ENCODE measurements at regions not wholly inside any gene's neighbourhood (a gene's known extent, or its start where the extent isn't known, plus 50 kb on each side); places are given as distances from the start of the nearest gene placed in this dataset.

DNA sequence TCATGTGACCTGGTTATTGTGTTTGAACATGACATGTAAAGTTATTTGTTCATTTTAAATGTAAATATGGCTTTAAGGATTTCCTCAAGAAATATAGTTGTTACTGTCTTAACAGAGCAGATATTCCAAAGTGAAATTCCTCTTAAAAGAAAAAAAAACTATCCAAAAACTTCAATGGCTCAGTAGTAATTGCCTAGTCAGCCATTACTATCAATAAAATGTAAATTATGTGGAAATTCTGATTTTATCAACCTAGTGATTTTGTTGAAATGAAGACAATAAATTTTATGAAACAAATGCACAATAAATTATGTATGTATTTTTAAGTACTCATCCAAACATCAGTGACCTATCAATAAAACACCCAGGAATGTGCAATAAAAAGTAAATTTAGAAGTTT is 463.3 kb downstream of the TENT5A start (continued):
- no peak for TF ChIP-seq GRHL2 (CRISPR knock-in tag; IDR thresholded peaks at IDR 0.05; ENCODE audit: insufficient replicate concordance, severe bottlenecking)

DNA sequence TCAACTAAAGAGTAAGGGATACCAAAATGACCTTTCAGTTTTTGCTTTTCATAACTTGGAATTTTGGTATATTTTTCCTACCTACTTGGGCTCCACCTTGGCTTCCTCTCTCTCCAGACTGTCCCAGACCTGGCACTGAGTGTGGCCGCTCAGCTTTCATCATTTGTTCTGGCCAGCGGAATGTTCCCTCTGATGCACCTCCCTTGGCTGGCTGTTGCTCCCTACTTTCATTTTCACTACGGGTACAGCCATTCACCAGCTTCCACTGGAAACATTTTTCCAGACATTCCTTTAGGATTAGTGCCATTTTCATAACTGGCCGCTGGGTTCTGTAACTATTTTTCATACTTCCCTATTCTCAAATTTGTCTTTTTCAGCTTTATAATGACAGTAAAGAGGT is 487.4 kb downstream of the TENT5A start:
- Mint-ChIP-seq H3K27me3 (ENCODE audit: low read depth) (no peaks in the 10 kb centered on the region), H3K4me1 (no peaks in the 10 kb centered on the region), H3K36me3 (no peaks in the 10 kb centered on the region), H3K27ac (no peak overlapping the region), H3K4me3 (no peak overlapping the region), H3K9me3 (peaks cover 10% of the 10 kb centered on the region)
- ChIA-PET CTCF (no interaction called here), POLR2A (no interaction called here)
- TF ChIP-seq, protein P1, sequence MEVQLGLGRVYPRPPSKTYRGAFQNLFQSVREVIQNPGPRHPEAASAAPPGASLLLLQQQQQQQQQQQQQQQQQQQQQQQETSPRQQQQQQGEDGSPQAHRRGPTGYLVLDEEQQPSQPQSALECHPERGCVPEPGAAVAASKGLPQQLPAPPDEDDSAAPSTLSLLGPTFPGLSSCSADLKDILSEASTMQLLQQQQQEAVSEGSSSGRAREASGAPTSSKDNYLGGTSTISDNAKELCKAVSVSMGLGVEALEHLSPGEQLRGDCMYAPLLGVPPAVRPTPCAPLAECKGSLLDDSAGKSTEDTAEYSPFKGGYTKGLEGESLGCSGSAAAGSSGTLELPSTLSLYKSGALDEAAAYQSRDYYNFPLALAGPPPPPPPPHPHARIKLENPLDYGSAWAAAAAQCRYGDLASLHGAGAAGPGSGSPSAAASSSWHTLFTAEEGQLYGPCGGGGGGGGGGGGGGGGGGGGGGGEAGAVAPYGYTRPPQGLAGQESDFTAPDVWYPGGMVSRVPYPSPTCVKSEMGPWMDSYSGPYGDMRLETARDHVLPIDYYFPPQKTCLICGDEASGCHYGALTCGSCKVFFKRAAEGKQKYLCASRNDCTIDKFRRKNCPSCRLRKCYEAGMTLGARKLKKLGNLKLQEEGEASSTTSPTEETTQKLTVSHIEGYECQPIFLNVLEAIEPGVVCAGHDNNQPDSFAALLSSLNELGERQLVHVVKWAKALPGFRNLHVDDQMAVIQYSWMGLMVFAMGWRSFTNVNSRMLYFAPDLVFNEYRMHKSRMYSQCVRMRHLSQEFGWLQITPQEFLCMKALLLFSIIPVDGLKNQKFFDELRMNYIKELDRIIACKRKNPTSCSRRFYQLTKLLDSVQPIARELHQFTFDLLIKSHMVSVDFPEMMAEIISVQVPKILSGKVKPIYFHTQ (CRISPR knock-in tag; IDR thresholded peaks at IDR 0.05), result no peak
- DNase-seq (ENCODE audit: low spot score) (no peak), ATAC-seq (no peak)

DNA sequence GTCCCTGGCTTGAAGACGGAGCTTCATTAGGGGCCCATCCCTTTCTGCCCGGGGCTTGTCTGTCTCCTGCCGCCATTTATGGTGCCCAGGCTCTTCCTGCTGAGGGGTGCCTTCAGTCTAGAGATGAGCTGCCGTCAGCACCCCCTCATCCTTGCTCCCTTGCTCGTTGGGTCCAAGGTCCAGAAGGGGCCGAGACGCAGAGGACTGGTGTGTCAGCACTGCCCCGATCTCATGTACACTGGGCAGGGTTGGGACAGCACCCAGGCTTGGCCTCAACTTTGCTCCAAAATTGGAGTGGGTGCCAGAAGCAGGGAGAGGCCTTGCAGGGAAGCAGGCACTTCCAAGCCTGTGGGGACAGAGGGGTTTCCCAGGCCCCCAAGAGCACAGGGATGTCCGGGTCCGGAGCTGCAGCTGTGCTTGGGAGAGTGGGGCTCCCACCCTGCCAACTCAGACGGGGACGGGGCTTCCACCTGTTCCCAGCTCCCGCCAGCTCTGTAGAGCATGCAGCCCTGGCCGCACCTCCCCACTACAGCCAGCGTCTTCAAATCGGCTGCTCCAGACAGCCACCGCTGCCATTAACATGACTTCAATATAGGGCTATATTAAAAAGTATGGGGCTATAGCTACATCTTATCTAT is 488.8 kb downstream of the TENT5A start:
- no peak for ATAC-seq
- H3K27ac Mint-ChIP-seq, result no peak overlapping the region
- no peak overlapping the region for H3K4me3 Mint-ChIP-seq
- no peaks in the 10 kb centered on the region for H3K4me1 Mint-ChIP-seq
- ChIA-PET POLR2A (no interaction called here), CTCF (no interaction called here)
- no peaks in the 10 kb centered on the region for H3K36me3 Mint-ChIP-seq
- no peaks in the 10 kb centered on the region for H3K27me3 Mint-ChIP-seq (ENCODE audit: low read depth)
- no peaks in the 10 kb centered on the region for H3K9me3 Mint-ChIP-seq
- no peak for DNase-seq (ENCODE audit: low spot score)
- no peak for TF ChIP-seq ZNF121 (CRISPR knock-in tag; IDR thresholded peaks at IDR 0.05)
- no peak for TF ChIP-seq OVOL2 (CRISPR knock-in tag; IDR thresholded peaks at IDR 0.05; ENCODE audit: borderline replicate concordance)
- TF ChIP-seq ZNF396 (CRISPR knock-in tag; IDR thresholded peaks at IDR 0.05; ENCODE audit: borderline replicate concordance), result no peak
- TF ChIP-seq ZNF263 (CRISPR knock-in tag; IDR thresholded peaks at IDR 0.05; ENCODE audit: low read depth), result no peak
- TF ChIP-seq ETV6 (CRISPR knock-in tag; IDR thresholded peaks at IDR 0.05), result no peak
- no peak for TF ChIP-seq NFYB (CRISPR knock-in tag; conservative IDR thresholded peaks at IDR 0.05; ENCODE audit: low read depth)
- TF ChIP-seq, protein P2, sequence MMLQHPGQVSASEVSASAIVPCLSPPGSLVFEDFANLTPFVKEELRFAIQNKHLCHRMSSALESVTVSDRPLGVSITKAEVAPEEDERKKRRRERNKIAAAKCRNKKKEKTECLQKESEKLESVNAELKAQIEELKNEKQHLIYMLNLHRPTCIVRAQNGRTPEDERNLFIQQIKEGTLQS (CRISPR knock-in tag; conservative IDR thresholded peaks at IDR 0.05), result no peak
- TF ChIP-seq, protein P3, sequence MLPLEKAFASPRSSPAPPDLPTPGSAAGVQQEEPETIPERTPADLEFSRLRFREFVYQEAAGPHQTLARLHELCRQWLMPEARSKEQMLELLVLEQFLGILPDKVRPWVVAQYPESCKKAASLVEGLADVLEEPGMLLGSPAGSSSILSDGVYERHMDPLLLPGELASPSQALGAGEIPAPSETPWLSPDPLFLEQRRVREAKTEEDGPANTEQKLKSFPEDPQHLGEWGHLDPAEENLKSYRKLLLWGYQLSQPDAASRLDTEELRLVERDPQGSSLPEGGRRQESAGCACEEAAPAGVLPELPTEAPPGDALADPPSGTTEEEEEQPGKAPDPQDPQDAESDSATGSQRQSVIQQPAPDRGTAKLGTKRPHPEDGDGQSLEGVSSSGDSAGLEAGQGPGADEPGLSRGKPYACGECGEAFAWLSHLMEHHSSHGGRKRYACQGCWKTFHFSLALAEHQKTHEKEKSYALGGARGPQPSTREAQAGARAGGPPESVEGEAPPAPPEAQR (CRISPR knock-in tag; IDR thresholded peaks at IDR 0.05), result no peak
- no peak for TF ChIP-seq SP1 (CRISPR knock-in tag; conservative IDR thresholded peaks at IDR 0.05)
- TF ChIP-seq, protein P4, sequence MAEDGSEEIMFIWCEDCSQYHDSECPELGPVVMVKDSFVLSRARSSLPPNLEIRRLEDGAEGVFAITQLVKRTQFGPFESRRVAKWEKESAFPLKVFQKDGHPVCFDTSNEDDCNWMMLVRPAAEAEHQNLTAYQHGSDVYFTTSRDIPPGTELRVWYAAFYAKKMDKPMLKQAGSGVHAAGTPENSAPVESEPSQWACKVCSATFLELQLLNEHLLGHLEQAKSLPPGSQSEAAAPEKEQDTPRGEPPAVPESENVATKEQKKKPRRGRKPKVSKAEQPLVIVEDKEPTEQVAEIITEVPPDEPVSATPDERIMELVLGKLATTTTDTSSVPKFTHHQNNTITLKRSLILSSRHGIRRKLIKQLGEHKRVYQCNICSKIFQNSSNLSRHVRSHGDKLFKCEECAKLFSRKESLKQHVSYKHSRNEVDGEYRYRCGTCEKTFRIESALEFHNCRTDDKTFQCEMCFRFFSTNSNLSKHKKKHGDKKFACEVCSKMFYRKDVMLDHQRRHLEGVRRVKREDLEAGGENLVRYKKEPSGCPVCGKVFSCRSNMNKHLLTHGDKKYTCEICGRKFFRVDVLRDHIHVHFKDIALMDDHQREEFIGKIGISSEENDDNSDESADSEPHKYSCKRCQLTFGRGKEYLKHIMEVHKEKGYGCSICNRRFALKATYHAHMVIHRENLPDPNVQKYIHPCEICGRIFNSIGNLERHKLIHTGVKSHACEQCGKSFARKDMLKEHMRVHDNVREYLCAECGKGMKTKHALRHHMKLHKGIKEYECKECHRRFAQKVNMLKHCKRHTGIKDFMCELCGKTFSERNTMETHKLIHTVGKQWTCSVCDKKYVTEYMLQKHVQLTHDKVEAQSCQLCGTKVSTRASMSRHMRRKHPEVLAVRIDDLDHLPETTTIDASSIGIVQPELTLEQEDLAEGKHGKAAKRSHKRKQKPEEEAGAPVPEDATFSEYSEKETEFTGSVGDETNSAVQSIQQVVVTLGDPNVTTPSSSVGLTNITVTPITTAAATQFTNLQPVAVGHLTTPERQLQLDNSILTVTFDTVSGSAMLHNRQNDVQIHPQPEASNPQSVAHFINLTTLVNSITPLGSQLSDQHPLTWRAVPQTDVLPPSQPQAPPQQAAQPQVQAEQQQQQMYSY (CRISPR knock-in tag; IDR thresholded peaks at IDR 0.05), result no peak
- no peak for TF ChIP-seq NR2C2 (CRISPR knock-in tag; IDR thresholded peaks at IDR 0.05)
- TF ChIP-seq FOXJ3 (CRISPR knock-in tag; IDR thresholded peaks at IDR 0.05; ENCODE audit: borderline replicate concordance), result no peak
- no peak for TF ChIP-seq SOX15 (CRISPR knock-in tag; IDR thresholded peaks at IDR 0.05)
- TF ChIP-seq, protein P1 (CRISPR knock-in tag; IDR thresholded peaks at IDR 0.05), result no peak
- TF ChIP-seq JAZF1 (CRISPR knock-in tag; IDR thresholded peaks at IDR 0.05), result no peak
- TF ChIP-seq CREM (CRISPR knock-in tag; IDR thresholded peaks at IDR 0.05), result no peak
- TF ChIP-seq, protein P5, sequence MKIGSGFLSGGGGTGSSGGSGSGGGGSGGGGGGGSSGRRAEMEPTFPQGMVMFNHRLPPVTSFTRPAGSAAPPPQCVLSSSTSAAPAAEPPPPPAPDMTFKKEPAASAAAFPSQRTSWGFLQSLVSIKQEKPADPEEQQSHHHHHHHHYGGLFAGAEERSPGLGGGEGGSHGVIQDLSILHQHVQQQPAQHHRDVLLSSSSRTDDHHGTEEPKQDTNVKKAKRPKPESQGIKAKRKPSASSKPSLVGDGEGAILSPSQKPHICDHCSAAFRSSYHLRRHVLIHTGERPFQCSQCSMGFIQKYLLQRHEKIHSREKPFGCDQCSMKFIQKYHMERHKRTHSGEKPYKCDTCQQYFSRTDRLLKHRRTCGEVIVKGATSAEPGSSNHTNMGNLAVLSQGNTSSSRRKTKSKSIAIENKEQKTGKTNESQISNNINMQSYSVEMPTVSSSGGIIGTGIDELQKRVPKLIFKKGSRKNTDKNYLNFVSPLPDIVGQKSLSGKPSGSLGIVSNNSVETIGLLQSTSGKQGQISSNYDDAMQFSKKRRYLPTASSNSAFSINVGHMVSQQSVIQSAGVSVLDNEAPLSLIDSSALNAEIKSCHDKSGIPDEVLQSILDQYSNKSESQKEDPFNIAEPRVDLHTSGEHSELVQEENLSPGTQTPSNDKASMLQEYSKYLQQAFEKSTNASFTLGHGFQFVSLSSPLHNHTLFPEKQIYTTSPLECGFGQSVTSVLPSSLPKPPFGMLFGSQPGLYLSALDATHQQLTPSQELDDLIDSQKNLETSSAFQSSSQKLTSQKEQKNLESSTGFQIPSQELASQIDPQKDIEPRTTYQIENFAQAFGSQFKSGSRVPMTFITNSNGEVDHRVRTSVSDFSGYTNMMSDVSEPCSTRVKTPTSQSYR (CRISPR knock-in tag; IDR thresholded peaks at IDR 0.05), result no peak

Measured in WTC11 (cell line).